NCI-H146 treated with DMSO at 0.1 percent for 48 hours (cell line): ENCODE measurements at regions not wholly inside any gene's neighbourhood (a gene's known extent, or its start where the extent isn't known, plus 50 kb on each side); places are given as distances from the start of the nearest gene placed in this dataset.

Source experiments
- DNase-seq: peaks from one replicate; lab custom pipeline; 2025; ENCODE audit not compliant: unreplicated experiment; lab: John Stamatoyannopoulos, UW

DNA sequence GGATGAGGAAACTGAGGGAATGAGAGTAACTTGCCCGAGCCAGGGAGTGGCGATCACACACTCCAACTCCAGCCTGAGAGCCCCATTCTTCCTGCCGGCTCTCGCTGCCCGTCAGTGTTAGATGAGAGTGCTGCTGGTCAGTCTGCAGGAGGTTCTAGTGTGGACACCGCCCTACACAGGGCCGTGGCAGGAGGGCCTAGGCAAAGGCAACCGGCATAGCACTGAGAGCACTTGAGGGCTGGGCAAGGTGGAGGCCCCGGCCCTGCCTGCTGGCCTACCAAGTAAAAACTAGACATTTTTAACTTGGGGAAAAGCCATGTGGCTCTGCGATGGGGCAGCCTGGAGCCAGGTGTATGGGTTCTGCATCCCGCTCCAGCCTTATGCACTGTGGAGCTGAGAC is 354.8 kb downstream of the SEC14L1 start:
- DNase-seq, result no peak

DNA sequence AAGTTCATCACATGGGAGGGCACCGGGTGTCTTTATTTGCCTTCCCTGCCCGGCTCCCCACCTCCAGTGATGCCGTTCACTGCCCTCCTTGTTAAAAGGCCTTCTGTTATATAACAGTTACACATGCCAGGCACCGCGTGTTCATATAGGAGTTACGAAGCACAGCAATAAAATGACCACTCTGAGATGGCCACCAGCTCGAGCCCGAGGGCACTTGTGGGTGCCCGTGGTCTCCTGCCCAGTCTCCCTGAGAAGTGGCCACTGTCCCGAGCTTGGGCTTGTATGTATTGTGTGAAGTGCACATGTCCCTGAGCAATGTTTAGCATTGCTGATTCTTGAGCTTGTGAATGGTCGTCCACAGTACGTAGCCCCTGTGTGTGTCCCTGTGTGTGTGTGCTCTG is 355.6 kb downstream of the SEC14L1 start:
- no peak for DNase-seq

DNA sequence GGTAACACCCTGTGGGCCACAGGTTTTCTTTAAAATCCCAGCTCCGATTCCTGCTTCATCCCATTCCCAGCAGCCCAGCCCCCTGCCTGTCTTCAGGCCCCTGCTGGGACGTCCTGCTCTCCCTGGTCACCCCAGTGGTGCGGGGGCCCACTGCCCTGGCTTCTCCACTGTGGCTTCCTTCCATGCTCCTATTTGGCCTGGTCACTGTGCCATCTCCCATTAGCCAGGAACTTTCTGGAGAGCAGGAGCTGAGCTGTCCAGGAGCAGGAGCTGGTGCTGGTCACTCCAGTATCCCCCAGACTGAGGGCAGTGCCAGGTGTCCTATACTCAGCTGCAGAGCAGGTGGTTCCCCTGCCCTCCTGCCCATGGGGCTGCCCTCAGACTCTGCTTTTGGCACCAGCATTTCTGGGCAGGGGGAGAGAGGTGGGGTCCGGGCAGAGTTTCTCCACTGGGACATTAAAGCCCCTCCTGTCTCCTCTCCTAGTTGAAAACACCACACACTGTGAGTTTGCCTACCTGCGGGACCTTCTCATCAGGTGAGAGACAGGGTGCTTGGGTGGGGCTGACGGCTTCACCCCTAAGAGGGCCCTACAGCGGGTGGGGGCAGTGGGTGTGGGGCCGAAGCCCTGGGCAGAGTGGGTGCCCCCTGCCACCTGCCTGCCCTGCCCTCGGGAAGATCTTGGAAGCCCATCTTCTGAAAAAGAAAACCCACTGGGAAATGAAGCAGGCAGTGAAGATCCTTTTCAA is 356.2 kb downstream of the SEC14L1 start:
- no peak for DNase-seq

DNA sequence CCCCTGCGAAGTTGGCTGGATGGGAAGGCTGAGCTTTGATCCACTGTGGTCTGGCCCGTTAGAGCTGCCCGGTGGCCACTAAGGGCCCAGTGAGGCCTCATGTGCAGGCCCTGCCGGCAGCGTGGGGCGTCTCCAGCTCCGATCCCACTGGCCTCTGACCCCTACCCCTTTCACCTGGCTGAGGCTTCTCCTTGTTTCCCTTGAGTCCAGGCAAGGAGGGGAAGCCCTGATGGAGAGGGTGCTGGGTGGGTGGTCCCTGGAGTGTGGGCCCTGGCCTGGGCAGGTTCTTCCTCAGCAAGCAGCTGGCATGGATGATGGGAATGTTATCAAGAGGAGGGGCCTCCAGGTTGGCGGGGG is 356.8 kb downstream of the SEC14L1 start:
- no peak for DNase-seq

DNA sequence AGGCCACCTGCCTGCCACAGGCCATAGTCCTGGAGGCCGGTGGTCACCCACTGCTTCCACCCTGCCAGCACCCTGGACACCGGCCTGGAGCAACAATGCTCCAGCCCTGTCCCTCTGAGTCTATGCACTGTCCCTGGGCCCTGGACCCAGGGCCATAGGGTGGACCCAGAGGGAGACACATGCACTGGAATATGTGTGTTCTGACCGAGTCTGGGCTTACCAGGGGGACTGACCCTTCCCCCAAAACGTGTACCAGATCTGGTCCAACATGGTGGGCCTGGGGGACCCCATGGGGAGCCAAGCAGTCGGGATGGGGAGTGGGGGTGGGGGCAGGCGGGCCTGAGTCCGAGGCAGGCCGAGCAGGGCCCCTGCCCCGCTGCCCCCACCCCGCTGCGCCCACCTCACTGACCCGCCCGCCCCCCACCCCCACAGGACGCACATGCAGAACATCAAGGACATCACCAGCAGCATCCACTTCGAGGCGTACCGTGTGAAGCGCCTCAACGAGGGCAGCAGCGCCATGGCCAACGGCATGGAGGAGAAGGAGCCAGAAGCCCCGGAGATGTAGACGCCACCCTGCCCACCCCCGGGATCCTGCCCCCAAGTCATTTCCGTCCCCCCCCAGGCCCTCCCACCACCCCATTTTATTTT is 357.4 kb downstream of the SEC14L1 start:
- no peak for DNase-seq

DNA sequence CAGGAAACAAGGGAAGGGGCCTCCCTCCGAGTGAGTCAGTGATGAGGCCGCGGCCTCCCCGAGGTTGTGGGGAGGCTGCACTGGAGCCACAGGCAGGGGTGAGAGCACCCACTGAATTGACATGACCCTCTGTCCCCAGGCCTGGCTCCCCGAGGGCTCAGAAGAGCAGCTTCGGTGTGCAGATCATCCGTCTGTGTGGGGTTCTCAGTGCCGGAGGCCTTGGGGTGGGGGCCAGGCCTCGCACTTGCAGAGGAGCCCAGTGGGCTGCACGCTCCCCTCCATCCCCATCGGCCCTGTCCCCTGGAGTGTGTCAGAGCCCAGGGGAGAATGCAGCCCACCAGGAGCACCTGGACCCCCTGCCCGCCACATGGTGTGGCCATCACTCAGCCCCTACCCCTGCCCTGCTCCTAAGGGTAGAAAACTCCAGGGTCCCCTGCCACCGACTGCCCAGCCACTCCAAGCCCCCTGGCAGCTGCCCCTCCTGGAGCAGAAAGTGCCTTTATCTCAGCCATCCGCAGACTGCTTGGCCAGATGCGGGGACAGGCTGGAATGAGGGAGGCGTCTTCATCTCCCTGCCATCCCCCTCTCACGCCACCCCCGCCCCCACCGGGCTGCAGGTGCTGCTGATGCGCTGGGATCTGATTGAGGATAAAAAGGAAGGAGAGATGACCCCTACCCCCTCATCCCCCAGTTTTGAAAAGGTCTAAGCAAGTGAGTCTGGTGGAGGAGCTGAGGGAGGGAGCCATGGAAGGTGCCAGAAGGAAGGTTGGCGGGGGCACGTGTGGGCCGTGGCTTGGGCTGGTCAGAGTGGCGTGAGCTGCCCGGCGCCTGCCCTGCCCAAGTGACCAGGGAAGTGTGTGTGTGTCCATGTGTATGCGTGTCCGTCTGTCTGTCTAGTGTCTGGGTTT is 358.3 kb downstream of the SEC14L1 start:
- DNase-seq, result no peak

DNA sequence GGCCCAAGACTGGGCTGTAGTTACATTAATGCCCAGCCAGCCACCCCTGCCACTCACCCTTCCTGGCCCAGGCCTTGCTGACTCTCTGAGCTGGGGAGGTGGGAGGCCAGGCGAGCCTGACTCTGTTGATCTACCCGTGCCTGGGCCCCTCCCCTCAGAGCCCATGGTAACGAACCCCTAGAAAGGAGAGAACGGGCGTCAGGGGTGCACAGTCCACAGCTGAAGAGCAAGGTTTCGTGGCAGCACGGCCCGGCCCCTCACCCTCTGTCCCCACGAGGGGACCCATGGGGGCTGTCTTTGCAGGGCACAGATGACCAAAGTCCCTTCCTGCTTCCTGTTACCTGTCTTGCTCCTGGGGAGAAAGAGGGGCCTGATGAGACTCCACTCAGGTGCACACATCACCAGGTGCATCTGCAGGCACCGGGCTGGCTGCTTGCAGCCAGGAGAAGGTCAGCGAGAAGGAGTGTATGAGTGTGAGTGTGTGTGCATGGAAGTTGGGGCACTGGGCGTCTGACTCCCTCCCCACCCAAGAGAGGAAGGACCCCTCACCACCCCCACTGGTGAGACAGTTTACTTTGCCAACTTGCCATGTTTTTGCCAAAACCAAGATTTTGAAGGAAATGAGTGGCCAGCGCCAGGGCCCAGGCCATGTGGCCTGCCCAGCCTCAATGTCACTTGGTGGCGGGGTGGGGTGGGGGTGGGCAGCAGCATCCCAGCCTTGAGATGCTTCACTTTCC is 359.1 kb downstream of the SEC14L1 start:
- DNase-seq, result no peak

DNA sequence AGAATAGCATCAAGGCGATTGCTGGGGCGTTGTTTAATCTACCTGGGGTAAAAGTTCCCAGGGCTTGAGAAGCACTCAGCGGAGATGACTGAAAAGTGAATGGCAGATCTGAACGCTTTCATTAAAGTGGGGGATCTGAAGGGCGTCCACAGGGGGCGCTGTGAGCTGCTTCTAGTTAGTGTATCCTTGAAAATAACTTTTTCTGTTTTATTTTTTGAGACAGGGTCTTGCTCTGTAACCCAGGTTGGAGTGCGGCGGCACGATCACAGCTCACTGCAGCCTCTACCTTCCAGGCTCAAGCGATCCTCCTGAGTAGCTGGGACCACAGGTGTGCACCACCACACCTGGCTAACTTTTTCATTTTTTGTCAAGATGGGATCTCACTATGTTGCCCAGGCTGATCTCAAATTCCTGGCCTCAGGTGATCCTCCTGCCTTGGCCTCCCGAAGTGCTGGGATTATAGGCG is 360.4 kb downstream of the SEC14L1 start:
- no peak for DNase-seq

DNA sequence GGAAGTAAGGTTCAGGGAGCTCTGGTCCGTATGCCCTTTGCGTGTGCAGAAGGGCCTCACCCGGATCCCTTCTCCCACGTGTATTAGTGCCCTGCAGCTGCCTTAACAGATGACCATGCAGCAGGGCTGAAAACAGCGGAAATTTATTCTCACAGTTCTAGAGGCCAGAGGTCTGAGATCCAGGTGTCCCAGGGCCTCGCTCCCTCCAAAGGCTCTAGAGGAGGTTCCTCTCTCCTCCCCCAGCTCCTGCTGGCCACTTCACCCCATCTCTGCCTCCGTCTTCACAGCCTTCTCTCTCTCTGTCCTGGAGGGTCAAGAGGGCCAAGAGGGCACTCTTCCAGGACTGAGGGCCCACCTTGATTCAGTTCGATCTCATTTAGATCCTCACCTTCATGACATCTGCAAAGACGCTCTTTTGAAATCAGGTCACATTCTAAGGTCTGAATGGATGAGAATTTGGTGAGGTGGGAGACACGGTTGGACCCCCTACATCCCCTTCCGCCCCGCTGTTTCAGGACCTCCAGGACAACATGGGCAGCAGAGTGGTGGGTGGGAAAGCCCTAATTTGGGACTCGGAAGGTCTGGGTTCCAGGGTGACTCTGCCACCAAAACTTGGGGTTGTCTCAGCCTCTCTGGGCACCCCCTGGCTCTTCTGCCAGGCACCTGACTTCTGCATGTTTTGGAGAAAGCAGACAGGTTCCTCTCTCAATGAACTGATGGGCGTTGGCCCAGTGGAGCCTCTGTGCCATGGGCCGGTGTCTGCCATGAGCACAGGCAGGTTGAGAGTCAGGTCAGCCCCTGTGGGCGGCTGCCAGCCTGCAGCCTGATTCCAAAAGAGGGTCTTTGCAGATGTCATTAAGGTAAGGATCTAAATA is 361.2 kb downstream of the SEC14L1 start:
- no peak for DNase-seq

DNA sequence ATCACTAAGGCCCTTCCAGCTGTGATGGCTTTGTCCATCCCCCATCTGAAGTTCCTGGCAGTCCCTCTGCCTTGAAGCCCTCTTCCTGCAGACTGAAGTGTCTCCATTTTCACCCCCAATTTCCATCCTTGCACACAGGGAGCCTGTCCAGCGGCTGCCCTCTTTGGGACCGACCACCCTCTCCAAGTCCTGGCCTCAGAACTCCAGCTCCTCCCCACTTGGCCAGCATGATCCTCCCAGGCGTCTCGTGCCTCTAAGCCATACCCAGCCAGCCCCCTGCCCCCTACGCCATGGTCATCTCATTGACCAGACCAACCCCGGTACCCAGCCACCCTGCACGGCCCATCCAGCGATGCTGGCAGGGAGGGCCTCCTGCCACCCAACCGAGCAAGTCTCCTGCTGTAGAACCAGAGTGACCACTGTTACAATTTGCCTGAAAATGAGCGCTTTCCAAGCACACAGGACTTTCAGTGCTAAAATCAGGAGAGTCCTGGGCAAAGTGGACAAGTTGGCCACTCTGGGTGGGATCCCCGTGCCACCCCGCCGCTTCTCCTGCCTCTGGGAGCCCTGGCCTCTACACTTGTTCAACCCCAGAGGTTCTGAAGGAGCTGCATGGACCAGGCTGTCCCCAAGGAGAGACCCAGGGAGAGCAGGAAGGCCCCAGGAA is 362.0 kb downstream of the SEC14L1 start:
- DNase-seq, result no peak

DNA sequence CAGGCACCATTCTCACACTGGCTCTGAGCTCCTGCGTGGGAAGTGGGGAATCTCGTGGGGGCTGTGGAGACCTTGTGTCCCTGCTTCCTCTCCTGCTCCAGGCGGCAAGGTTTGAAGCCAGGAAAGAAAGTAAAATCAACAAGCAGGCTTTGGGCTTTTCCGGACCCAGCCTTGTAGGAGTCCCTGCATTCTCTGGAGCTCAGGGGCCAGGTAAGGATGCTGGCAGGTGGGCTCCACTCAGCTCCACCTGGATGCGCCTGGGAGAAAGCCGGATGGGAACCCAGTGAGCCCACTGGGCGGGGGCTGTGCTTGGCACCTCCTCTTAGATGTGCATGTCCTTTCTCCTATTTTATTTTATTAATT is 362.5 kb downstream of the SEC14L1 start:
- no peak for DNase-seq

DNA sequence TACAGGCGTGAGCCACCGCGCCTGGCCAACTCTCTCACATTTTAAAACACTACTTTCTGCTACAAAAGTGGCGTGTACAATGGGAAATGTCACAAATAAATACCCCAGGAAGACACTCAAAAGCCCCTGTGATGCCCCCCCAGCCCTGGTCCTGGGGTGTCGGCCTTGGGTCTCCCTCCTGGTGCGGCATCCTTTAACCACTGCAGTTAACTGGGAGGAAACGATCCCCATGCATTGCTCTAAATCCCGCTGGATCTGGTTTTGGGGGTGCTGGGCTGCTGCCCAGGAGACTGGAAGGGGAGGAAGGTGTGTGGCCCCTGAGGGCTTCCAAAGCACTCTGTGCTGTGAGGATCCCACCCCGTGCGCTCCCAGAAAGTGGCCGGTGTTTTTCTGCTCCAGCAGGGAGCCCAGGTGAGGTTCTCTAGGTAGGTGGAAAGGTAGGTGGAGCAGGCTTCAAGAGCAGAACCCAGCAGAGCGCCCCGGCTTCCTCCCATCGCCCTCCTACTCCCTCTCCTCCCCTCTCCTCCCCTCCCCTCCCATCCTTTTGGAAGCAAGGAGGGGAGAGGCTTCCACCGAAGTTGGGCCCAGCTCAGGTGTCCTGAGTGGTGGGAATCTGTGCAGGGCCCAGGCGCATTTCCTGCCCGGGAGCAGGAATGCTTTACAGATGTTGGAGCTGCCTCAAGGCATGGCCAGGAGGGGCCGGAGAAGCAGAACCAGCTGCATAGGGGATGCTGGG is 363.3 kb downstream of the SEC14L1 start:
- DNase-seq, result no peak

DNA sequence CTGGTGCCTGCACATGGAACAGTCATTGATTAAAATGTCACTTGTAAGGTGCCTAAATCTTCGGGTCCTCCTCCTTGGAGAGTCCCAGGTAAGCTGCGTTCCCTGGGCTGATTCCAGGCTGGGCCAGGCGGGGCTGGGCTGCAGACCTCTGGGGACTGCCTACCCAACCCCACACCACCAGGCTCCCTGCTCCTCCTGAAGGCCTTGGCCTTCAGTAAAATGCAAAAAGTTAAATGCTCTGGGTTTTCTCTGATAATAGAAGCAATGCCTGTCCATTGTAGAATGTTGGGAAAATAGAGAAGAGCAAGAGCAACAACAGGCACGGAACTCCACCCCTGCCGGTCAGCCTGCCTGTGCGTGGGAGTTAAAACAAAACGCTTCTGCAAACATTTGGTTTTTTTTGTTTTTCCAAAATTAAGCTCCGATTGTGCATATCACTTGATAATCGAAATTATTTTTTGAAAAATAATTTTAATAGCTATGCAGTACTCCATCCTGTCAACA is 363.9 kb downstream of the SEC14L1 start:
- DNase-seq, result no peak

DNA sequence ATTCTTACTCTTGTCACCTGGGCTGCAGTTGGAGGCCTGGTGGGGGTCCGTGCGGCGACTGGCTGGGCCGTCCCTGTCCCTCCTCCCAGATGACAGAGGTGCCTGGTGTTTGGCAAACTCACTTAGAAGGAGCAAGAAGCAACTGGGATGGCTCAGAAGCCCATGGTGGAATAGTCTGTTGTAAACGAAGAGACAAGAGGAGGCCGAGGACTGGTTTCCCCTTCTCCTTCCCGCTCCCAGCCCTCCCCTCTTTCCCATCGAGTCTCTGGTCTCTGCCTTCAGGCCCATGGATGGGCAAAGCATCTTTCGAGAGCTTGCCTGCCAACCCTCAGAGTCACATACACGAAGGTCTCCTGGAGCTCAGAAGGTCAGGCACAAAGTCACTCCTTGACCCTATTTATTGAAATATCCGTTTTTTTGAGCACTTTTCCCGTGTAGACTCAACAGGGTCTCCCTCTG is 364.4 kb downstream of the SEC14L1 start:
- no peak for DNase-seq

DNA sequence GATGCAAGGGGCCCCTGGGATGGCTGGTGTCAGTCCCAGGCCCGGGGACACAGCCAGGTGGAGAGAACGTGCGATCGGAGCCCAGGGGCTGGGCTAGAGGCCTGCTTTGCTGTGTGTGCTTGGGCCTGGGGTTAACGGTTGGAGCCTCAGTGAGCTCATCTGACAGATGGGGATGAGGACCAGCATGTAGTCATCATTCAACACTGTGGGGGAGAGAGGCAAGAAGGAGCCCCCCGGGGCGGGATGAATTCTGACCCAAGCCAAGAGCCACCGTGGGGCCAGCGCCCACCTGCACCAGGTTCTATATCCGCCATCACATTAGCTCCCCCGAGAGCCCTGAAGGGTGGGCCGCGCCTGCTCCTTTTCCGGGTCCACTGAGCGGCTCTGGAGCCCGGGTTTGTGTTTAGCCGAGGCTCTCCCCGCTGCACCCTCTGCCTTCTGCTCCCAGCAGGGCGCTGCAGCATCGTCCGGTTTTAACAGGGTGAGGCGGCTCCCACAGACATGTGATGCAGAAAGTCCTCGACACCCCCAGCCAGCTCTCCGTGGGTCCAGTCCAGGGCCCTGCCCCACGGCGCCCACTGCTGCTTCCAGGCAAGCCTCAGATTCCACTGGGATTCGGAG is 365.7 kb downstream of the SEC14L1 start:
- no peak for DNase-seq

DNA sequence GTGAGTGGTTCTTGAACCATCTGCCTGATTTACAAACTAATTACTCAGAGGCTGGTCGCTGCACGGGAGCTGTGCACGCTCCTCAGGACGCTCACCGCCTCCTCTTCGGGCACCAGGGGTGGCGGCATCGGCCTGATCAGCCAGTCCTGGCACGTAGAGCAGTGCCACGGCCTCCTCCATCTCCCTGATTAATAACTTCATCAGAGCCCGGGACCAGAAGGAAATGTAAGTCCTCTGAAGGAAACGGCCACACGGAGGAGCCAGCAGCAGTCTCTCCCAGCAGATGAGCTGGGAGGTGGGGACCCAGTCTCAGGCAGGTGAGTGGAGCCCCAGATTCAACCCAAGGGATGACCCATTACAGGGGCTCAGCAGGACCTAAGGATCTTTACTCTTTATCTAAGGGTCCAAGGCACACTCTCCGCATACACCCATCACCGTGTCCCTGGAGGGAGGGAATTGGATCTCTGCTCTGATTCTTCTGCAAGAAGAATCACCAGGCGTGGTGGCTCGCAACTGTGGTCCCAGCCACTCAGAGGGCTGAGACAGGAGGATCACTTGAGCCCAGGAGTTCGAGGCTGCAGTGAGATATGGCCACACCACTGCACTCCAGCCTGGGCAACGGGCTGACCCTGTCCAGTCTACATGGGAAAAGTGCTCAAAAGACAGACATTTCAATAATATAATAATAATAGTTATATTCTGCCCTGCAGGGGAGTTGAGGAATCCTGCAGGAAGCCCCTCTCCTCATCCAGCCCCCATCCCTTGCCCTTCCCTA is 366.5 kb downstream of the SEC14L1 start:
- DNase-seq, result no peak

DNA sequence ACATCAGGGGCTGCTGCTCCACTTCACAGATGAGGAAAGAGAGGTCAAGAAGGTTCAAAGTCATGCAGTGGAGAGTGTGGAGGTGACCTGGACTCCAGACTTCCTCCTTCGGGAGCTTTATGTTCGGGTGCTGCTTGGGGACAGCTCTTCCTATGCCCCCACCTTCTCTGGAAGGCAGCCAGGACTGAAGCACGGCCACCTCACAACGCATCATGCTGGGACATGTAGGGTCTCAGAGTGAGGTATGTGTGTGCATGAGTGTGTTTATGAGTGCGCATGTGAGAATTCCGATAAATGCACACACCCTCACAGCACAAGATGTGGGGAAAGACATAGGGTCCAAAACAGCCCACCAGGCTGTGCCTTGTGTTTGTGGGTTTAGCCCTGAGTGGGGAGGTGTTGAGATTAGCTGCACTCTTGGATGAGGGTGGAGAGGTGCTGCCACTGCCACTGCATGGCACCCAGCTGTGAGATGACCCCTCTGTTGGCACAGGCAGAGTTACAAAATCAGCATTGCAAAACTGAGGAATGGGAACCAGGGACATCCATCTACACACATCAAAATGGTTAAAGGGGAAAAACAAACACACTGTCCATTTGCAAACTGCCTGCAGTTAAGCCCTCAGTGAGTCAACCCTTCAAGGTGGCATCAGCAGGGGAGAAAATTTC is 367.4 kb downstream of the SEC14L1 start:
- DNase-seq, result no peak
